ENCODE measurements at regions not wholly inside any gene's neighbourhood (a gene's known extent, or its start where the extent isn't known, plus 50 kb on each side); places are given as distances from the start of the nearest gene placed in this dataset.

- no peak for TF ChIP-seq CTCF (IDR thresholded peaks at IDR 0.05; ENCODE audit: low read depth, low read length, missing control alignments)
- no peak overlapping the region for H3K27ac ChIP-seq
- in situ Hi-C loops (cut with HindIII; ENCODE audit: low pct_ligation_motif_present, low sequenced_read_pairs): no loop called here
These were observed 467.8 kb downstream of the GRXCR1 start for GRCh38 chr4:43360296-43360695.

GRCh38 chr4:43362875-43363636 is 470.5 kb downstream of the GRXCR1 start:
- no peak for DNase-seq
- no peak for TF ChIP-seq CTCF (IDR thresholded peaks at IDR 0.05; ENCODE audit: low read depth, low read length, missing control alignments)
- in situ Hi-C loops (cut with HindIII; ENCODE audit: low pct_ligation_motif_present, low sequenced_read_pairs): no loop called here
- Histone ChIP-seq H3K4me3 (ENCODE audit: low read depth, low read length) (no peak overlapping the region), H3K27ac (no peak overlapping the region), H3K27me3 (replicated peaks) (no peaks in the 10 kb centered on the region), H3K36me3 (replicated peaks) (no peaks in the 10 kb centered on the region)

More at GRCh38 chr4:43360296-43360695, 467.8 kb downstream of the GRXCR1 start:
- Histone ChIP-seq H3K4me3 (ENCODE audit: low read depth, low read length) (no peak overlapping the region), H3K27me3 (replicated peaks) (no peaks in the 10 kb centered on the region), H3K36me3 (replicated peaks) (no peaks in the 10 kb centered on the region)
- DNase-seq: no peak

GRCh38 chr4:43369036-43369594 is 476.6 kb downstream of the GRXCR1 start:
- TF ChIP-seq CTCF (IDR thresholded peaks at IDR 0.05; ENCODE audit: low read depth, low read length, missing control alignments): no peak
- in situ Hi-C loops (cut with HindIII; ENCODE audit: low pct_ligation_motif_present, low sequenced_read_pairs): no loop called here
- no peaks in the 10 kb centered on the region for H3K27me3 ChIP-seq (replicated peaks)
- H3K27ac ChIP-seq: no peak overlapping the region
- DNase-seq: no peak
- no peaks in the 10 kb centered on the region for H3K36me3 ChIP-seq (replicated peaks)
- no peak overlapping the region for H3K4me3 ChIP-seq (ENCODE audit: low read depth, low read length)

GRCh38 chr4:43373201-43373600 is 480.7 kb downstream of the GRXCR1 start:
- in situ Hi-C loops (cut with HindIII; ENCODE audit: low pct_ligation_motif_present, low sequenced_read_pairs): no loop called here
- H3K27ac ChIP-seq: no peak overlapping the region
- DNase-seq: no peak
- TF ChIP-seq CTCF (IDR thresholded peaks at IDR 0.05; ENCODE audit: low read depth, low read length, missing control alignments): no peak
- no peak overlapping the region for H3K4me3 ChIP-seq (ENCODE audit: low read depth, low read length)
- H3K27me3 ChIP-seq (replicated peaks): no peaks in the 10 kb centered on the region
- H3K36me3 ChIP-seq (replicated peaks): no peaks in the 10 kb centered on the region

GRCh38 chr4:43374216-43374751 is 481.8 kb downstream of the GRXCR1 start:
- in situ Hi-C loops (cut with HindIII; ENCODE audit: low pct_ligation_motif_present, low sequenced_read_pairs): no loop called here
- TF ChIP-seq CTCF (IDR thresholded peaks at IDR 0.05; ENCODE audit: low read depth, low read length, missing control alignments): no peak
- H3K36me3 ChIP-seq (replicated peaks): no peaks in the 10 kb centered on the region
- peak; percentile 0 for DNase-seq
- no peaks in the 10 kb centered on the region for H3K27me3 ChIP-seq (replicated peaks)
- H3K4me3 ChIP-seq (ENCODE audit: low read depth, low read length): no peak overlapping the region
- no peak overlapping the region for H3K27ac ChIP-seq
